Thyroid gland (tissue), 4 donors: ENCODE measurements at regions not wholly inside any gene's neighbourhood (a gene's known extent, or its start where the extent isn't known, plus 50 kb on each side); places are given as distances from the start of the nearest gene placed in this dataset.

Experiments
- DNase-seq, 2 donors: peaks; one replicate each; pipeline ENCODE4 v3.0.0-alpha.2; 2019
- H3K27ac ChIP-seq, 3 donors: fragments of 200-600 bp; sonication (generic); 1 replicate in 2 of 3; 2 replicates in 1 of 3; pipeline ENCODE4 v1.5.1; 2016 to 2019; ENCODE audit warnings: mild to moderate bottlenecking in 1 of 3, moderate library complexity in 1 of 3
- H3K27me3 ChIP-seq: fragments of 200-600 bp; sonication (generic); one replicate; pipeline ENCODE4 v1.5.1; 2019
- H3K36me3 ChIP-seq, 2 donors: fragments of 200-600 bp; sonication (generic); one replicate each; pipeline ENCODE4 v1.5.1; 2016 to 2019
- H3K4me1 ChIP-seq, 2 donors: fragments of 200-600 bp; sonication (generic); one replicate each; pipeline ENCODE4 v1.5.1; 2017 to 2019
- H3K4me3 ChIP-seq, 3 donors: fragments of 200-600 bp; sonication (generic); replicated peaks in 1 of 3; 1 replicate in 2 of 3; 2 replicates in 1 of 3; pipeline ENCODE4 v1.5.1; 2016; ENCODE audit warnings: mild to moderate bottlenecking in 1 of 3
- H3K9me3 ChIP-seq: fragments of 200-600 bp; sonication (generic); one replicate; pipeline ENCODE4 v1.5.1; 2017
- POLR2A ChIP-seq, 2 donors: fragments of 450-650 bp; IDR thresholded peaks; one replicate each; pipeline ENCODE4 v1.6.1; 2017; ENCODE audit warnings: antibody characterized with exemption in 2 of 2, mild to moderate bottlenecking in 2 of 2, moderate library complexity in 1 of 2
- WGBS, 2 donors: methylation state at CpG; one replicate each; pipeline ENCODE4 v1.1.5; 2017; 5-methylcytosine and 5-hydroxymethylcytosine counted together
- intact Hi-C: fragments of 100-400 bp; cut with DNase I; formaldehyde crosslinking; loops from one replicate; pipeline ENCODE4 v1.15.1; 2023
- TF ChIP-seq, protein P1 (sequence below), 6 experiments: fragments of 200-600 bp in 3 of 6; fragments of 450-650 bp in 3 of 6; sonication (generic) in 3 of 6; IDR thresholded peaks; one replicate each; pipeline ENCODE4 v1.5.1; 2016 to 2019; ENCODE audit warnings: antibody characterized with exemption in 6 of 6, mild to moderate bottlenecking in 2 of 6, inconsistent platforms in 1 of 6, moderate library complexity in 1 of 6

- intact Hi-C loops: no loop called here
- Histone ChIP-seq H3K27me3 (no peaks in the 10 kb centered on the region), H3K9me3 (no peaks in the 10 kb centered on the region), H3K4me1 (no peaks in the 10 kb centered on the region), H3K27ac (no peak overlapping the region), H3K36me3 (no peaks in the 10 kb centered on the region), H3K4me3 (no peak overlapping the region)
- DNase-seq: no peak
- TF ChIP-seq POLR2A (IDR thresholded peaks at IDR 0.05): no peak
- TF ChIP-seq, protein P1, sequence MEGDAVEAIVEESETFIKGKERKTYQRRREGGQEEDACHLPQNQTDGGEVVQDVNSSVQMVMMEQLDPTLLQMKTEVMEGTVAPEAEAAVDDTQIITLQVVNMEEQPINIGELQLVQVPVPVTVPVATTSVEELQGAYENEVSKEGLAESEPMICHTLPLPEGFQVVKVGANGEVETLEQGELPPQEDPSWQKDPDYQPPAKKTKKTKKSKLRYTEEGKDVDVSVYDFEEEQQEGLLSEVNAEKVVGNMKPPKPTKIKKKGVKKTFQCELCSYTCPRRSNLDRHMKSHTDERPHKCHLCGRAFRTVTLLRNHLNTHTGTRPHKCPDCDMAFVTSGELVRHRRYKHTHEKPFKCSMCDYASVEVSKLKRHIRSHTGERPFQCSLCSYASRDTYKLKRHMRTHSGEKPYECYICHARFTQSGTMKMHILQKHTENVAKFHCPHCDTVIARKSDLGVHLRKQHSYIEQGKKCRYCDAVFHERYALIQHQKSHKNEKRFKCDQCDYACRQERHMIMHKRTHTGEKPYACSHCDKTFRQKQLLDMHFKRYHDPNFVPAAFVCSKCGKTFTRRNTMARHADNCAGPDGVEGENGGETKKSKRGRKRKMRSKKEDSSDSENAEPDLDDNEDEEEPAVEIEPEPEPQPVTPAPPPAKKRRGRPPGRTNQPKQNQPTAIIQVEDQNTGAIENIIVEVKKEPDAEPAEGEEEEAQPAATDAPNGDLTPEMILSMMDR (IDR thresholded peaks at IDR 0.05): no peak
- WGBS, 2 donors: 81 to 88% methylated on average over 2 of the region's 2 CpGs
Observed at GRCh38 chr15:95558916-95559315, 771.6 kb upstream of the NR2F2 start.

GRCh38 chr15:95559875-95560394 is 770.6 kb upstream of the NR2F2 start:
- DNase-seq: peak in 1 of 2 donors; percentile 3
- H3K4me1 ChIP-seq: no peaks in the 10 kb centered on the region
- 83 to 87% methylated on average over 7 of the region's 7 CpGs for WGBS, 2 donors
- no peaks in the 10 kb centered on the region for H3K9me3 ChIP-seq
- no peak overlapping the region for H3K27ac ChIP-seq
- intact Hi-C loops: no loop called here
- TF ChIP-seq, protein P1 (IDR thresholded peaks at IDR 0.05): no peak
- TF ChIP-seq POLR2A (IDR thresholded peaks at IDR 0.05): no peak
- H3K4me3 ChIP-seq: no peak overlapping the region
- H3K27me3 ChIP-seq: no peaks in the 10 kb centered on the region
- H3K36me3 ChIP-seq: no peaks in the 10 kb centered on the region

- intact Hi-C loops: no loop called here
- 50 to 57% methylated on average over 2 of the region's 2 CpGs for WGBS, 2 donors
- Histone ChIP-seq H3K9me3 (no peaks in the 10 kb centered on the region), H3K27ac (no peak overlapping the region), H3K4me1 (no peaks in the 10 kb centered on the region), H3K27me3 (no peaks in the 10 kb centered on the region), H3K36me3 (no peaks in the 10 kb centered on the region), H3K4me3 (no peak overlapping the region)
- DNase-seq: no peak
- TF ChIP-seq, protein P1 (IDR thresholded peaks at IDR 0.05): no peak
- TF ChIP-seq POLR2A (IDR thresholded peaks at IDR 0.05): no peak
Observed at GRCh38 chr15:95561463-95561862, 769.0 kb upstream of the NR2F2 start.

DNA sequence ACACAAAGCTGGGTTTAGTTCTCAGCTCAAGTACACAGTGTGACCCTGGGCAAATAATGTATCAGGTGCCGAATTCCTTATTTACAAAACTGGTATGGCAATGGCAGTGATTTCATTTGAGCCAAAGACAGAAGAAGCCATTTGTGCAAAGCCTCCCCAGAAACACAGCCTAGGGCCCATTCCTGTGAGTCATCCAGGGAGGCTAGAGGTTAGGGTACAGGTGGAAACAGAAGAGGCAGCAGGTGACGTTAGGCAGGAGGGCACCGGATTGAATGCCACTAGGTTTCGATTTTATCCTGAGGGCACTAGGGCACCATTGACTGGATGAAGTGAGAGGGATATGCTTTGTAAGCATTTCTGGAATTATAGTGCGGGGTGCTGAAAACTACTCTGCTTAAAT is 766.9 kb upstream of the NR2F2 start:
- DNase-seq: no peak
- Histone ChIP-seq H3K27ac (no peak overlapping the region), H3K9me3 (no peaks in the 10 kb centered on the region), H3K36me3 (no peaks in the 10 kb centered on the region), H3K4me3 (no peak overlapping the region), H3K4me1 (no peaks in the 10 kb centered on the region), H3K27me3 (no peaks in the 10 kb centered on the region)
- 94 to 97% methylated on average over 5 of the region's 5 CpGs for WGBS, 2 donors
- intact Hi-C loops: no loop called here
- no peak for TF ChIP-seq POLR2A (IDR thresholded peaks at IDR 0.05)
- TF ChIP-seq, protein P1 (IDR thresholded peaks at IDR 0.05): no peak

DNA sequence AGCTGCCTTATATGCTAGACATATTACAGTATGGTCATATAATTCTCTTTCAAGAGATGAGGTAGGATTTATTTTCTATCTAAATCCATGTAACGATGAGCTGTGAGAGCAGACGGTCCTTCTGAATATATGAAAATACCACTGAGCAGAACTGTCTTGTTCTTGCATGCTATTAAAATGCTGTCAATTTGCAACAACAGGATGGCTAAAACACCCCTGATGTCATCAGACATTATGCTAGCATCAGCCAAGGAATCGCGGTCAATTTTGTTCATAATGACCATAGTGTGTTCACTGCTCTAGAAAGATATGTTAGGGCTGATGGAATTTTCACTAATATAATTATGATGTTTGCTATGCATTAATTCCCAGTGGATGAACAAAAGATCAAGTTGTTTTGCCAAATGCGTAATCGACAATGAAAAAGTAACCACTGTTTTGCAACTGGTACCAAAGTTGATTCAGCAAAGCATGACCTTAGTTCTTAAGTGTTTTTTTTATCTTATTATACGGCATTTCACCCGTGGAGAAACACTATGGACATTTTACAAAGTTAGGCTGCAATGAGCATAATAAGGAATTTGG is 765.4 kb upstream of the NR2F2 start:
- Histone ChIP-seq H3K36me3 (no peaks in the 10 kb centered on the region), H3K4me3 (no peak overlapping the region), H3K27ac (no peak overlapping the region), H3K4me1 (no peaks in the 10 kb centered on the region), H3K9me3 (no peaks in the 10 kb centered on the region), H3K27me3 (no peaks in the 10 kb centered on the region)
- no peak for DNase-seq
- no peak for TF ChIP-seq POLR2A (IDR thresholded peaks at IDR 0.05)
- TF ChIP-seq, protein P1 (IDR thresholded peaks at IDR 0.05): no peak
- intact Hi-C loops: no loop called here
- 74 to 76% methylated on average over 8 of the region's 8 CpGs for WGBS, 2 donors
